ENCODE measurements at regions not wholly inside any gene's neighbourhood (a gene's known extent, or its start where the extent isn't known, plus 50 kb on each side); places are given as distances from the start of the nearest gene placed in this dataset.

GRCh38 chr22:22396741-22397291 is 111.7 kb downstream of the ZNF280B start:
- peak overlapping the region; percentile 32 for H3K27ac ChIP-seq

GRCh38 chr22:22397292-22397870 is 111.2 kb downstream of the ZNF280B start:
- H3K27ac ChIP-seq, result peak overlapping the region; percentile 32
- TF ChIP-seq CTCF (conservative IDR thresholded peaks at IDR 0.05), result no peak; the same call in 1 of the 2 replicates
- TF ChIP-seq ZFX (IDR thresholded peaks at IDR 0.05), result no peak

More at GRCh38 chr22:22396741-22397291, 111.7 kb downstream of the ZNF280B start:
- TF ChIP-seq CTCF (conservative IDR thresholded peaks at IDR 0.05) (no peak), ZFX (IDR thresholded peaks at IDR 0.05) (no peak)

DNA sequence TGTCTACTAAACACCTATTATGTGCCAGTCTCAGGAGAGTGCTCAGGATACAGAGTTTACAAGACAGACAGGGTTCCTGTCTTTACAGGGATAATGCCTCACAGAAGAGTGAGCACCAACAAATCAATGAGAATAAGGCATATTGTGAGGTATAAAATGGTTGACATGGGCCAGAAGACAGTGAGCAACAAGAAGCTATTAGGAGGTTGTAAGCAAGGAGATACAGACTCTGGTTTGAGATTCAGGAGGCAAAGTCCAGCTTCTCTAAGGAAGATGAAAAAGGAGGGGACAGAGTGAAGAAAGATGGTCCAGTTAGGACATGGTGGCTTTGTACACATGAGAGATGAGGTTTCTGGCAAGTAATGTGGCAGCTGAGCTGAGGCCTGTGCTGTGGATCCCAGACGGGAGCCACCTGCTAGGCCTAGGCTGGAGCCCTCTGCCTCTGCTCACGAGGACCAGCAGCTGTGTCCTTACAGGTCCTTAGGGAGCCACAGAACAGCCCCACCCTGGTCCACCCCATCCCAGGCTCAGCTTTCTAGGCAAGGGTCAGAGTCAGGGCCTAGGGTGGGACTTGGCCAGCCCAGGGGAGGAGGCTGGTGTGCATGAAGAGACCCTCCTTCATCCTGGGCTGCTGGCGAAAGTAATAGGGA is 110.5 kb downstream of the ZNF280B start:
- H3K27ac ChIP-seq, result peak overlapping the region; percentile 32; the same call in 1 of the 2 replicates
- TF ChIP-seq CTCF (conservative IDR thresholded peaks at IDR 0.05) (no peak), ZFX (IDR thresholded peaks at IDR 0.05) (no peak)

- TF ChIP-seq CTCF (conservative IDR thresholded peaks at IDR 0.05) (no peak), ZFX (IDR thresholded peaks at IDR 0.05) (no peak)
Measured at GRCh38 chr22:22398530-22399327, 109.8 kb downstream of the ZNF280B start.

DNA sequence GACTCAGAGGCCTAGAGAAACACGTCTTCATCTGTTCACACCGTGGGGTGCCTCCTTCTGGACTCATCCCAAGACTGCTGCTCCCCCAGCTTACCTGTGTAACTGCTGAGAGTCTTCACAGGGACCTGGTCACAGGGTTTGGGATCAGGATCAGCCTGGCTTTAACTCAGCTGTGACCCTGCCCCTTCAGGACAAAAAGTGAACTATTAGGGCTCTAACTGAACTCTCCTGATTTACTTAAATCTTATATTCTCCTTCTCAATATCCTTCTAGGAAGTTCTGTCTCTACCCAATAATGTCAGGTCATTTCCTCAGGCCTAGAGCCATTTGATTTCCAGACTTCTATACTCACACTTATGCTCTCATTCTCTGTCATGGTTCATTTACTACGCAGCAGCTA is 108.4 kb downstream of the ZNF280B start:
- H3K27ac ChIP-seq, result no peak overlapping the region
- TF ChIP-seq CTCF (conservative IDR thresholded peaks at IDR 0.05) (no peak; the same call in 1 of the 2 replicates), ZFX (IDR thresholded peaks at IDR 0.05) (no peak)

More at GRCh38 chr22:22398530-22399327, 109.8 kb downstream of the ZNF280B start:
- no peak overlapping the region for H3K27ac ChIP-seq

DNA sequence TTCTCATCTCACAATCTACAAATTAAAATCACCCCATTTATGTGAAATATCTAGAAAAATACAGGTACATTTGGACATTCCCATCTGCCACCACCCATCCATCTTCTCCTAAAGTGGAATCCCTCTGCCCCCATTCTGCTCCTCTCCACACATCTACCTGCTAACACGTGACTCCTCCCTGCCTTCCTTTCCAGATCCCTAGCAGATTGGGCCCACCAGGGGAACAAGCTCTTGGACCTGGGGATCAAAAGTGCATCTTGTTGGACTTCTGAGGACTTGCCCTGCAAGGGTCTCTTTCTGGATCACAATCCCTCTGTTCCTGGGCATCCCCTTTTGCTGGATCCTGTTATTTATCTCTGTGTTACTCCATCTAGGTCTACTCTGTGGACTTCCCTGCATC is 107.6 kb downstream of the ZNF280B start:
- H3K27ac ChIP-seq, result no peak overlapping the region
- TF ChIP-seq CTCF (conservative IDR thresholded peaks at IDR 0.05) (no peak), ZFX (IDR thresholded peaks at IDR 0.05) (no peak)

Measured in C4-2B (cell line).